Stimulated activated effector memory CD8-positive, alpha-beta T cell treated with anti-CD3 and anti-CD28 coated beads, Interleukin-12 subunit alpha, Interleukin-12 subunit beta, amount 100 ng/mL, for 72 hours (primary cell): ENCODE measurements at regions not wholly inside any gene's neighbourhood (a gene's known extent, or its start where the extent isn't known, plus 50 kb on each side); places are given as distances from the start of the nearest gene placed in this dataset.

Experiments
- ATAC-seq: fragments of 150-1000 bp; cut with Tn5 transposase; 2 replicates; pipeline ENCODE4 v1.10.0; 2021
- DNase-seq, 2 donors: peaks; one replicate each; pipeline ENCODE4 v3.0.0; 2021 to 2022; ENCODE audit warnings: low spot score in 2 of 2
- H3K27ac Mint-ChIP-seq: one replicate; pipeline ENCODE4 v1.8.0; 2022; ENCODE audit warnings: mild to moderate bottlenecking, mixed read lengths
- H3K36me3 Mint-ChIP-seq: one replicate; pipeline ENCODE4 v1.8.0; 2022; ENCODE audit warnings: mild to moderate bottlenecking, mixed read lengths
- H3K4me1 Mint-ChIP-seq: one replicate; pipeline ENCODE4 v1.8.0; 2022; ENCODE audit warnings: mixed read lengths
- H3K4me3 Mint-ChIP-seq: one replicate; pipeline ENCODE4 v1.8.0; 2022; ENCODE audit warnings: mild to moderate bottlenecking, mixed read lengths
- H3K9me3 Mint-ChIP-seq: one replicate; pipeline ENCODE4 v1.8.0; 2022; ENCODE audit warnings: mixed read lengths

DNA sequence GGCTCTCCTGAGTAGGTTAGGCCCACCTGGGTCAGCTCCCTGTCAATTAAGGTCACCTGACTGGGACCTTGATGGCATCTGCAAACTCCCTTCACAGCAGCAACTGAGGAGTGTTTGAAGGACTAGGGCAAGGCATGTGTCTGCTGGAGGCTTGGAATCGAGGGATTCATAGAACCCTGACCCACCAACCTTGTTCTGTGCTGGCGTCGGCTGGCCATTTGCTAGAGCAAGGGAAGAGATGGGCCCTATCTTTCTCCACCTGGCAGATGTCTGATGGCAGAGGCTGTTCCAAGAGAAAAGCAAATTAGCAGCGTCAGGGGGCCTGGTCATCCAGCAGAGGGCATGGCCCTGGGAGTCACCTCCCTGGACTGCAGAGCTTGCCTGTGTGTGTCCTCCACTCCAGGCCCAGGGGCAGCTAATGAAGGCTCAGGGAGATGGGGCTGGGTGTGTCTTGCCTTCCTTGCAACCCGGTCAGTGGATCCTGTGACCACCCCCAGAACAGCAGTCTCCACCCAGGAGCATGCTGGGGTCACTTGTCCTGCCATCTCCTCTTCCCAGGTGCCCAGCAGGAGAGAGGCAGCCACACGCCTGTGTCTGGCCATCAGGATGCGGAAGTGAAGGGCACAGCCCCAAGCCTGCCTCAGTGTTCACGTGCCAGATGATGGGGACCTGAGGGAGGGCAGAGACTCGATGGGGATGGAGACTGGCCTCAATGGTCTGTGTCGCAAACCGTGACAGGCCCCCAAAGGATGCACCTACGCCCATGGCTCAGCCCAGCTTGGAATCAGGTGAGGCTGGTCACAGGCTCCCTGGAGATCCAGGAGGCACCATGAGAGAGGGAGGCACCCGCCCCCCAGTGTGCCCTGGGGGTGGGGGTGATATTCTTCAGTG, 53.9 kb downstream of the BARX1 start:
- H3K36me3 Mint-ChIP-seq: no peaks in the 10 kb centered on the region
- H3K27ac Mint-ChIP-seq: no peak overlapping the region
- ATAC-seq (no peak), DNase-seq (no peak)
- H3K9me3 Mint-ChIP-seq: no peaks in the 10 kb centered on the region
- no peak overlapping the region for H3K4me3 Mint-ChIP-seq
- H3K4me1 Mint-ChIP-seq: no peaks in the 10 kb centered on the region

DNA sequence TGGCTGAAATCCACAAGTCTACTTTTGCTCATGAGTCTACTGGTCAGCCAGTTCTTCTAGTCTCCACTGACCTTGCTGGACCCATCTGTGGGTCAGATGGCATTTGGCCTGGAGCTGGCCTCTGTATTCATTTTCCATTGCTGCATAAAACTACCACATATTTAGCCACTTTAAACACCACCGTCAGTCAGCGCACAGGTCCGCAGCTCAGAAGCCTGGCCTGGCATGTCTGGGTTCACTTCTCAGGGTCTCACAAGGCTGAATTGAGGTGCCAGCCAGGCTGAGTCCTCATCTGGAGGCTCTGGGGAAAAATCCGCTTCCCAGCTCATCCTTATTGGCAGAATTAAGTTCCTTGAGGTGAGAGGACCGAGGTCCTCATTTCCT, 54.7 kb downstream of the BARX1 start:
- no peaks in the 10 kb centered on the region for H3K9me3 Mint-ChIP-seq
- H3K4me3 Mint-ChIP-seq: no peak overlapping the region
- no peaks in the 10 kb centered on the region for H3K4me1 Mint-ChIP-seq
- DNase-seq (no peak), ATAC-seq (no peak)
- no peak overlapping the region for H3K27ac Mint-ChIP-seq
- H3K36me3 Mint-ChIP-seq: no peaks in the 10 kb centered on the region

DNA sequence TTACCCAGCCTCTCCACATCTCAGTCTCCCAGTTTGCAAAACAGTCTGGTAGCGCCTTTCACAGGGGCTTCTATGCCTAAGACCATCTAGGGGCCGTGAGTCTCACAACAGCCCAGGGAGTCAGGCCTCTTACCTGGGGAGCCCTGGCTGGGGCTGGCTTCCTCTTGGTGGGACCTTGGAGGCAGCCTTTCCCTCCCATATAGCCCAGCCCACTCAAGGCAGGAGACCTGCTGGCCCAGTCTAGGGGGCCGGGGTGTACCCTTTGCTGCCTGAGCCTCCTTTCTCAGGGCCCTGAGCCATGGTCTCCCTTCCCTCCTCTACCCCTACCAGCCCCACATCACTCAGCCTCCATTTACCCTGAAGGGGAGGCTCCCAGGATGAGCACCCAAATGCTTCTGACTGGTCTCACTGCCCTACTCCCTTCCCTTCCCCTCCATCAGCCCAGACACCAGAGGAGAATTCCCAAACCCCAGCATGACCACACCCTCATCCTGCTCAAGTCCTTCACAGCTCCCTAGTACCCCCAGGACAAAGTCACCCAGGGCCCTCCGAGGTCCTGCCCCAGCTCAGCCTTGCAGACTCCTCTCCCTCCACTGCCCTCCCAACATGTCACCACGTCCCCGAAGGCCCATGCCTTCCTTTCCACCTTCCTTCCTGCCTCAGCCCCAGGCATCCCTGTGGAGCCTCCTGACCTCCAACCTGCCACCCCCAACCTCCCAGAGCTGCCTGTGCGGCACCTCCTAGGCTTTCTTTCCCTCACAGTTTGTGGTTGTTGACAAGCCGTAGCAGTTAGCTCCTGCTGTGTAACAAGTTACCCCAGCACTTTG, 55.3 kb downstream of the BARX1 start:
- Mint-ChIP-seq H3K27ac (no peak overlapping the region), H3K9me3 (no peaks in the 10 kb centered on the region), H3K4me3 (no peak overlapping the region), H3K36me3 (no peaks in the 10 kb centered on the region), H3K4me1 (no peaks in the 10 kb centered on the region)
- ATAC-seq: no peak
- no peak for DNase-seq

DNA sequence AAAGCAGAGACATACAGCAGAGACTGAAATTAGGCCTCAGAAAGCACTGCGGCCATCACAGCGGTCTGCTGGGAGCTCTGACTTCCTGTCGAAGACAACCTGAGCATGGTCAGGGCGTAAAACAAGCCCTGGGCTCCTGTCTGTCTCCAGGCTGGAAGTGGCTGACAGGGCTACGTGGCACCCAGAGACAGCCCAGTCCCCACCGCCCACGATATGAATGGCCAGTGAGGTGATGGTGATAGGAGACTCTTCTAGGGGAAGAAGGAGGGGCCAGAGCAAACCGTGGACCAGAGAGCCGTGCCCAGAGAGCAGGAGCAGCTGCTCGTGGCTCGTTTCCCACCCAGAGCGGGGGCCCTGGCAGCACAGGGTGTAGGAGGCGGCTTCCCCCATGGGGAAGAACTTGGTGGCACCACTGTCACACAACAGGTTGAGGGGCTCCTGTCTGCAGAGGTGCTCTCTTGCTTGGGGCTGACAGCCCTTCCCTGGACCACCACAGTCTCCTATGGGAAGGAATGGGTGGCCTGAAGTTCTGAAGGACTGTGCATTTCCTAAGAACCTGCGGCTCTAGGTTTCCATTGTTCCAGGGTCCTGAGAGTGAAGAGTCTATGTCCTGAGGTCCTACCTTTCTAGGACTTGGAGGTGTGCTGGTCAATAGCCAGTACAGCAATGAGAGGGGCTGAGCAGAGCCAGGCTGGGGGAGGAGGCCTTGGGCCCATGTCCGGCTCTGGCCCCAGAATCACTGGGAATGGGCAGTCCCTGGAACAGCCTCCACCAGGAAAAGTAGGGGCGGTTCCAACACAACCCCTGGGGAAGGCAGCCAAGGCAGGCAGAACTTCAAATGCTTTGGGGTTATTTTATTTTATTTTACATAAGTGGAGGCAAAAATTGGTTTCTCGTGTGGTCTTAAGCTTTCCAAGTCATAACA, 56.4 kb downstream of the BARX1 start:
- ATAC-seq: no peak
- no peak overlapping the region for H3K4me3 Mint-ChIP-seq

DNA sequence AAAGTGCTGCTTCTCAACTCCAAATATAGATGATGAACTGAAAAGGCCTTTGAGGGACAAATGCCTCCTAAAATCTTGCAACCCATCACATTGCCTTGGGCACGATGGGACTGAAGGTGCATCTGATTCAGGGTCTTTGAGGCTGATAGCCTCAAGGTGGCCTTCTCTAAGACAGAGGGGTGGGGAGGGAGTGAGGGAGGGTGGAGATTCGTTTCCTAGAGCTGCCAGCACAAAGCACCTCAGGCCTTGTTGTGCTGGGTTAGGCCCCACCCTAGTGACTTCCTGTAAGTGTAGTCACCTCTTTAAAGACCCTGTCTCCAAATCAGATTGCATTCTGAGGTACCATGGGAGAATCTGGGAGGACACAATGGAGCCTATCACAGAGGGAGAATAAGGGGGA, 57.1 kb downstream of the BARX1 start:
- no peak for DNase-seq
- ATAC-seq: no peak
- no peak overlapping the region for H3K27ac Mint-ChIP-seq
- H3K4me3 Mint-ChIP-seq: no peak overlapping the region
- H3K9me3 Mint-ChIP-seq: no peaks in the 10 kb centered on the region
- H3K36me3 Mint-ChIP-seq: no peaks in the 10 kb centered on the region
- no peaks in the 10 kb centered on the region for H3K4me1 Mint-ChIP-seq

More for the DNA sequence above, 56.4 kb downstream of the BARX1 start:
- DNase-seq: no peak
- Mint-ChIP-seq H3K27ac (no peak overlapping the region), H3K36me3 (no peaks in the 10 kb centered on the region), H3K4me1 (no peaks in the 10 kb centered on the region), H3K9me3 (no peaks in the 10 kb centered on the region)

DNA sequence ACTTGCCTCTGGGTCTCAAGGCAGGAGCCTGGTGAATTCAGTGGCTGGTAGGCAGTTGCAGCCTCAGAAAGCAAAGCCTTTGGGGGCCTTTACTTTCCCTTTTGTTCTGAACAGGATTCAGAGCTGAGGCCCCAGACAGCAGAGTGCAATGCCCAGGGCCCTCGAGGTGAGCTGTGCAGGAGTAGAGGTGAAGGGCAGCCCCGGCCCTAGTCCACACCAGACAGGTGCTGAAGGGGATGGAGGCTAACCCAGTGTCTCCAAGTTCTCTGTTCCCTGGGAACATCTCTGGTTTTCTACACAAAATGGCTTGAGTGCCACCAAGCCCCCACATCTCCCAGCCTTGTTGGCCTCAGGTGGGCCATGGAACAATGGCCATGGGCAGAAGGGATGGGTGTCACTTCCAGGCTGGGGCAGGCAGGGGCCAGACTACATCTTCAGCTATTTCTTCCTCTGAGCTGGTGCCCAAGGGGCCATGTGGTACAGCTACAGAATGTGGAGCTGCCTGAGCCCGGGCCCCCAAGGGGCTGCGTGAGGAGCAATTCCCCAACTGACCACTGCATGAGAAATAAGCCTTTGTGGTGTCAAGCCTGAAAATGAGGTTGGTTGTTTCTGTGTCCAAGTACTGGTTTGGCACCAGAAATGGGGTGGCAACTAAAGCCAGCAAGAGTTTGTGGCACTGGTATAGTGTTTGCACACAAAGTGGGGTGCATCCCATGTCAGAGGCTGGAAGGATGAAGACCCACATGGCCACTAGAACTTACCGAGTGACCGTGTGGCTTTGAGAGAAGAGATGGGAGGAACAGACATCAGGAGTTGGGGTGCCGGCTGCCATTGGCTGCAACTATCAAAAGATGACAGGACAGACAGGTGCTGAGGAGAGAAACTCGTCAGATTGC, 57.8 kb downstream of the BARX1 start:
- no peaks in the 10 kb centered on the region for H3K4me1 Mint-ChIP-seq
- H3K9me3 Mint-ChIP-seq: peaks cover 2% of the 10 kb centered on the region
- DNase-seq (no peak), ATAC-seq (no peak)
- H3K27ac Mint-ChIP-seq: no peak overlapping the region
- no peaks in the 10 kb centered on the region for H3K36me3 Mint-ChIP-seq
- no peak overlapping the region for H3K4me3 Mint-ChIP-seq

DNA sequence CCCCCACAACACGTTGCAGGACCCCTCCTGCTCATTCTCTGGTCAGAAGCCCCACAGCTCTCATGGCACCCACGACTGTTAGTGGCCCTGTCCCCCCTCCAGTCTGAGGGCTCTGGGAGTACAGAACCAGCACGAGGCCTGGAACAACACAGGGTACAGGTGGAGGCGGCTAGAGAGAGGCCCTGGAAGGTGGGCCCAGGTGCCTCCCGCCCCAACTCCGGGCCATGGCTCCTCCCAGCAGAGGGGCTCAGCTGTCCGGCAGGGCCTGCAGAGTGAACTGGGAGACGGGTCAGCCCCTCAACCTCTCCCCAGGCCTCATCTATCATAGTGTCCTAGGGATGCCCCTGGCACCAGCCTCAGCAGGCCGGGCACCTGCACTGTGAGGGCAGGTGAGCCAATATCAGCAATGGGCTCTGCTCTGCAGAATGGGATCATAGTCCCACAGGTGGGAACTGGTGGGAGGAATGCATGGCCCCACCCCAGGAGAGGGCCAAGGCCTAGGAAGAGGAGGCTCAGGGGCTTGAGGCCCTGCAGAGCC, 58.6 kb downstream of the BARX1 start:
- ATAC-seq (no peak), DNase-seq (no peak)
- Mint-ChIP-seq H3K36me3 (no peaks in the 10 kb centered on the region), H3K4me3 (no peak overlapping the region), H3K27ac (no peak overlapping the region), H3K9me3 (peaks cover 2% of the 10 kb centered on the region), H3K4me1 (no peaks in the 10 kb centered on the region)

DNA sequence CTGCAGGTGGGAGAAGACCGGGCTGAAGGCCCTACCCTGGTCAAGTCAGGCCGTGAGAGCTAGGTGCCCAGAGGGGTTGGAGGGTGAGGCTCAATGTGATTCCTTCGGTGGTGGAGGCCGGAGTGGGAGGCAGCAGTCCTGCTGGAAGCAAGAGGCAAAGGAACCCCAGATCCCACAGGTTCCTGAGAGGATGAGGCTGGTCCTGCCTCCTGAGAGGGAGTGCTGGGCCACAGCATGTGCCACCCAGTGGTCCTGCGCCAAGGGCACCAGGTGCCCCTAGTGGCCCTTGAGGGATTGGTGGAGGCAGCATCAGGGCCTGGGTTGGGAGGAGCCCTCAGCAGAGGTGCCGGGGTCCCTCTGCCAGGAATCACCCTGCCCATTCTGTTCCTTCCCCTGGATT, 59.1 kb downstream of the BARX1 start:
- Mint-ChIP-seq H3K4me3 (no peak overlapping the region), H3K27ac (no peak overlapping the region), H3K9me3 (peaks cover 2% of the 10 kb centered on the region), H3K4me1 (no peaks in the 10 kb centered on the region), H3K36me3 (no peaks in the 10 kb centered on the region)
- ATAC-seq (no peak), DNase-seq (no peak)

DNA sequence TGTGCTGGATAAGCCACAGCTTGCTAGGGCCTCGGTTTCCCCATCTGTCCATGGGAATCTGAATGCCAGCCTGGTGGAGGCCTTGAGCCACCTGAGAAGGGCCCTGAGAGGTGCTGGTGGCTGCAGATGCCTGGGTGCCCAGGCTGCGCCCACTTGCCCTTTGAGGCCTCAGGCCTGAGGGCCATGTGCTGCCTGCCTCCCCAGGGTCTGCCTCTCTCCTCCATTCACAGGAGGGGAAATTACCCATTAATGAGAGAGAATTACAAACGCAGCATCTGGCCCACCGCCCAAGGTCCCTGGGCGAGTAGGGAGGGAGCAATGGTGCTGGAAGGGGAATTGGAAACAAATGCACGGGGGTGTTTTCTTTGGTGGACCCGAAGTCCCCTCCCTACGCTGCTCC, 59.6 kb downstream of the BARX1 start:
- Mint-ChIP-seq H3K27ac (no peak overlapping the region), H3K36me3 (no peaks in the 10 kb centered on the region), H3K4me1 (no peaks in the 10 kb centered on the region), H3K9me3 (peaks cover 2% of the 10 kb centered on the region), H3K4me3 (no peak overlapping the region)
- ATAC-seq (no peak), DNase-seq (no peak)

DNA sequence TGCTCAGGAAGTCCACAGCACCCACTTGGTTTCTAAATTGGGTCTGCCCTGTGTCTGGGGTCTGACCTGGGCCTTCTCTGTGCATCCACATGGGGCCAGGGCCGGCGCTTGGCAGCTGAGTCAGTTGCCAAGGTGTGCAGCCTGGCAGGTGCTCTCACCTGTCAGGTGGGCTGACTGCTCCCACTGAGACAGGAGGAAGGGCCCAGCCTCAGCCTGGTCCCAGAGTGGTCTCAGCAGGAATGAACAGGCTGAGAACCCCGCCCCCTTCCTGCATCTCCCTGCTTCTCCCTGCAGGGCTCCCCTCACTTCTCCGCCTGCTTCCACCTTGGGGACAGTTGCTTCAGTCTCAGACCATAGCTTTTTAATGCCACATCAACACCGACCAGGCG, 60.5 kb downstream of the BARX1 start:
- no peak for DNase-seq
- Mint-ChIP-seq H3K4me3 (no peak overlapping the region), H3K36me3 (no peaks in the 10 kb centered on the region), H3K27ac (no peak overlapping the region), H3K4me1 (no peaks in the 10 kb centered on the region), H3K9me3 (peaks cover 2% of the 10 kb centered on the region)
- ATAC-seq: no peak

DNA sequence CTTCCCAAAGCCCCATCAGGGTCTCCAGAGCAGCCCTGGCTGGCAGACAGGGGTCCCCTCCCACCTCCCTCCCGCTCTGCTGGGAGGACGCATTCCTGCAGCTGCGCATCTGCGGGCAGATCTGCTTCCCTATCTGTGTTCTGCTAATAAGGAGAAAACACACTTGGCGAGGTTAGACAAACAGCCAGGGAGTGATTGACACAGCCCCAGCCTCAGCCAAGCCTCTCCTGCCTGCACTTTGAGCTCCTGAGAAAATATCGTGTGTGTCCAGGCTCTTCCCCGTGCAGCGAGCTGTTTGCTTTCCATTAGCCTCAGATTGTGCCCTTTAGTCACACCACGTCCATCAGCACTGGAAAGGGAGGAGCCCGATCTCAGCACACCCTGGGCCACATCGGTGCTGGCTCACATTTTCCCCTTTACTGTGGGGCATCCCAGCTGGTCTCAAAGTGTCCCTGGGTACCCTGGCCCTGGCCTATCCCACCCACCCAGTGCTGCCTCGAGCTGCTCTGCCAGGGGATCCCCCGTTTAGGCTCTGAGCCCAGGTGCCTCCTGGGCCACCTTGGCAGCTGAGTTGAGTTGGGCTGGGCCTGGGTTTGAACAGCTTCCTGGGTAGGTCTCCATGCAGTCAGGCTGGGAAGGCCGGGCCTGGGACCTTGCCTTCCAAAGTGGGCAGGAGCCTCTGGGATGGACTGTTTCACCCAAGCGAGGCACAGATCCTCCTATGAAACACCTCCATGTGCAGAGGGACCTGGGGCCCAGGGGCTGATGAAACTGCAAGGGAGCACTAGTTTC, 61.1 kb downstream of the BARX1 start:
- DNase-seq (no peak), ATAC-seq (no peak)

DNA sequence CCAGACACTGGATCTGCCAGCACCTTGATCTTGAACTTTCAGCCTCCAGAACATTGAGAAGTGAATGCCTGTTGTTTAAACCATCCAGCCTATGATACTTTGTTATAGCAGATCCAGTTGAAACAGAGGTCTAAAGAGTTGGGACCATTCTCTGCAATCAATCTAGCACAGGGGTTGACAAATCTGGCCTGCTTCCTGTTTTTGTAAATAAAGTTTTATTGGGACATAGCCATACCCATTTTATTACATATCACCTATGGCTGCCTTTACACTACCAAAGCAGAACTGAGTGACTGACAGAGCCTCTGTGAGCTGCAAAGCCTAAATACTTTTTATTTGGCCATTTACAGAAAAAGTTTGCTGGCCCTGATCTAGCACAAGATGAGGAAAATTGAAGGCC, 62.0 kb downstream of the BARX1 start:
- H3K36me3 Mint-ChIP-seq: no peaks in the 10 kb centered on the region
- ATAC-seq: no peak
- no peak overlapping the region for H3K27ac Mint-ChIP-seq

More for the DNA sequence above, 61.1 kb downstream of the BARX1 start:
- Mint-ChIP-seq H3K9me3 (peaks cover 2% of the 10 kb centered on the region), H3K4me1 (no peaks in the 10 kb centered on the region), H3K36me3 (no peaks in the 10 kb centered on the region), H3K27ac (no peak overlapping the region), H3K4me3 (no peak overlapping the region)

DNA sequence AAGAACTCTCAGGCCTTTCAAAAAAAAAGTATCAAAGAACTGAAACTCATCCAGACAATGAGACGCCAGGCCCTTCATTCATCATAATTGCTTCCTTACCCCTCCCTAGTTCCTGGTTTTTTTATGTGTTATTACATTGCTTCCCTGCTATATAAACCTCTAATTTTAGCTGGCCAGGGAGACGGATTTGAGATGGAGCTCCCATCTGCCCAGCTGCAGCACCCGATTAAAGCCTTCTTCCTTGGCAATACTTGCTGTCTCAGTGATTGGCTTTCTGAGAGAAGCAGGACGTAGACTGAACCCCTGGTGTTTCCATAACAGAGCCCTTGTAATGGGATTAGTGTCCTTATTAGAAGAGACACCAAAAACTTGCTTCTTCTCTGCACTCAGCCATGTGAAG, 62.4 kb downstream of the BARX1 start:
- H3K4me1 Mint-ChIP-seq: no peaks in the 10 kb centered on the region
- no peak for ATAC-seq
- no peak overlapping the region for H3K27ac Mint-ChIP-seq
- no peaks in the 10 kb centered on the region for H3K36me3 Mint-ChIP-seq
- no peak for DNase-seq
- H3K9me3 Mint-ChIP-seq: peaks cover 2% of the 10 kb centered on the region
- H3K4me3 Mint-ChIP-seq: no peak overlapping the region

More for the DNA sequence above, 62.0 kb downstream of the BARX1 start:
- H3K4me1 Mint-ChIP-seq: no peaks in the 10 kb centered on the region
- H3K9me3 Mint-ChIP-seq: peaks cover 2% of the 10 kb centered on the region
- no peak overlapping the region for H3K4me3 Mint-ChIP-seq
- no peak for DNase-seq
